GM19025 (cell line): ENCODE measurements at regions not wholly inside any gene's neighbourhood (a gene's known extent, or its start where the extent isn't known, plus 50 kb on each side); places are given as distances from the start of the nearest gene placed in this dataset.

Source experiments
- ATAC-seq: cut with Tn5 transposase; IDR thresholded peaks from one replicate; pipeline ENCODE4 v1.9.1; 2021; ENCODE audit warnings: mild to moderate bottlenecking, low read depth, moderate library complexity; ENCODE audit not compliant: unreplicated experiment

DNA sequence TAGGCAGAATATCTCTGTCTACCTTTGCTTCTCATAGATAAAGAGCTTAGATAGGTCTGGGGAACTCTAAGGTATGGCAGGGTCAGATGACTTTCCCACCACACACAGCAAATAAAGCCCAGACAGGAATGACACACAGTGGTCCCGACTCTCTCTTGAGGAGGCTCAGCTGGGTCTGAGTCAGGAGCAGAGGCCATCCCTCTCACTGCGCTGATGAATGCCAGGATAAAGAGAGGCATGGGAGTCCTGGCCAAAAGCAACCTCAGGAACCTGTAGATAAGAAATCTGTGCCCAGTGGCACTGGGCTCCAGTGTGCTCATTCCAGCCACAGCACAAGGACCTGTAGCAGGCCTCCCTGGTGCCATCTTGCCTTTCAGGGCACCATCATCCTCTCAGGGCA is 129.4 kb upstream of the PARP11 start:
- no peak for ATAC-seq

DNA sequence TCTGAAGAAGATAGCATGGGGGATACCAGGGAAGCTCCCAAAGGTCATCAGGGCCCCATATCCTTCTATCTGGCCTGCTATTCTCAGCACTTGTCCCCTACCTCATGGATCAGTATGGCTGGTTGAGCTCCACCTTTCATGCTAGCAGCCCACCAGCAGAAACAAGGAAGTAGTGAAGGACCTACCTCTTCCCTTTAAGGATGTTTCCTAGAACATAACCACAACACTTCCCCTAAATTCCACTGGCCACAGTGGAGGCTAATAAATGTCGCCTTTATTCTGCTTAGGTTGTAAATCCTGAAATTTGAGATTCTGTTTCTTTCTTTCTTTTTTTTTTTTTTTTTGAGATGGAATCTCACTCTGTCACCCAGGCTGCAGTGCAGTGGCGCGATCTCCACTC is 128.6 kb upstream of the PARP11 start:
- no peak for ATAC-seq

GRCh38 chr12:4001031-4001430 is 127.8 kb upstream of the PARP11 start:
- ATAC-seq = no peak

DNA sequence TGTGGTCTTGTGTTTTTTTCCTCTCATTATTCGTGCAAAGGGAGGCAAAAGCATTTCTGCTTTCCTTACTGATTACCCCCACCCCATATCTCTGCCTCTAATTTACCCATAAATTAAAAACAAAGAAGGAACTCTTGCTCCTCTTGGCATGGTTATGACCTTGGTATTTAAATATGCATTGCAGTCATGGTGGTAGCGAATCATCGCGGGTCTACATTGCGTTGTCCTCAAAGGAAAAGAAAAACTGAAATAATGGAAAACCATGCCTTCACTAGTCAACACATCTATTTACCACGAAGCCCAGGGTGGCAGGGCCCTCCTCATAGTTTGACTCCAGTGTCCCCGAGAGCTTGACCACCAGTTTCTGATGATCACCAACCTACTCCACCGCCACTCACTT is 126.7 kb upstream of the PARP11 start:
- no peak for ATAC-seq

GRCh38 chr12:3998968-3999792 is 126.0 kb upstream of the PARP11 start:
- no peak for ATAC-seq

DNA sequence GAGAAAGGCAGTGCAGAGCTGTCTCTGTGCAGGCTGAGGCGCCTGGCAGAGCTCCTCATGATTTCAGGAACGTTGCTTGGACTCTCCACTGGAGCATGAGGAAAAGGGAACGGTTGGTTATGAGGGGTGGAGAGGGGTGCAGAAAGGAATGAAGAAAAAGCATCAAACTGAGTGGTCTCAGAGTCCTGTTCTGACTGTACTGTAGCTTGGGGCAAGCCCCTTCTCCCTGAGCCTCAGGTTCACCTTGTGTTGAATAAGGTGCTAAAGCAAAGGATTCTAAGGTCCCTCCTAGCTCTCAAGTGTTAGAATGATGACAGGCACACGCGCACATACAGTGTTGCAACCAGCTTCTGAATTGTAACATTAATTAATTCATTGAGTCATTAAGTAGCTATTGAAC is 125.2 kb upstream of the PARP11 start:
- no peak for ATAC-seq

DNA sequence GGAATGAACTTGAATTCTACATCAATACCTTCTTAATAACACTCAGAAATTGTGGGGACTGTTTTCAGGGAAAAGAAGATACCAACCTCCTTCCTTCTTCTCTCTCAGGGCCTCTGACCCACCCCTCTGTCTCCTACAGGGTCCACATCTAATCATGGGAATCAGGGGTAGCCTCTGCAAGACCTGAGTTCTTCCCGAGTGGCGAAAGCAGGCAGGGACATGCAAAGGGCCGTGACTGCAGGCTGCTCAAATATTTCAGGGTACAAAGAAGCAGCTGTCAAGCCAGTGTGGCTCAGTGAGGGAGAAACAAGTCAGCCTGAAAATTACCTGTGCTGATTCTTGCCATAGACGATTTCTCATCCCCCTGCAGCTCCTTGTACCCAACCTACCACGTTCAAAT is 123.1 kb upstream of the PARP11 start:
- ATAC-seq = no peak

GRCh38 chr12:3995306-3995705 is 122.1 kb upstream of the PARP11 start:
- no peak for ATAC-seq

DNA sequence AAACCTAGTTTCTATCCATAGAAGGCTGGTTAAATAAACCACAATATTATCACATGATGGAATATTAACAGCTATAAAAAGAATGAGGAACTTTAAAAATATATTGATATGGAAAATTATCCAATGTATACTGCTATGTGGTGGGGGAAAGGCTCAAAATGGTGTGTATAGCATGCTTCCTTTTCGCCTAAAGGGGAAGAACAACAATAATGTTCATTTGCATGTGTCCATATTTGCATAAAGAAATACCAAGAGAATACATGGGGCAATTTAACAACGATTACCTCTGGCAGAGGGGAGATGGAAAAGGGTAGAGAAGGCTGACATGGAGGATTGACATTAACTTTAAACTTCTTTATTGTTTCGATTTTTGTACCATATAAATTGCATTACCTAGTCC is 121.3 kb upstream of the PARP11 start:
- no peak for ATAC-seq

- no peak for ATAC-seq
These were observed 119.7 kb upstream of the PARP11 start for GRCh38 chr12:3992945-3993344.

DNA sequence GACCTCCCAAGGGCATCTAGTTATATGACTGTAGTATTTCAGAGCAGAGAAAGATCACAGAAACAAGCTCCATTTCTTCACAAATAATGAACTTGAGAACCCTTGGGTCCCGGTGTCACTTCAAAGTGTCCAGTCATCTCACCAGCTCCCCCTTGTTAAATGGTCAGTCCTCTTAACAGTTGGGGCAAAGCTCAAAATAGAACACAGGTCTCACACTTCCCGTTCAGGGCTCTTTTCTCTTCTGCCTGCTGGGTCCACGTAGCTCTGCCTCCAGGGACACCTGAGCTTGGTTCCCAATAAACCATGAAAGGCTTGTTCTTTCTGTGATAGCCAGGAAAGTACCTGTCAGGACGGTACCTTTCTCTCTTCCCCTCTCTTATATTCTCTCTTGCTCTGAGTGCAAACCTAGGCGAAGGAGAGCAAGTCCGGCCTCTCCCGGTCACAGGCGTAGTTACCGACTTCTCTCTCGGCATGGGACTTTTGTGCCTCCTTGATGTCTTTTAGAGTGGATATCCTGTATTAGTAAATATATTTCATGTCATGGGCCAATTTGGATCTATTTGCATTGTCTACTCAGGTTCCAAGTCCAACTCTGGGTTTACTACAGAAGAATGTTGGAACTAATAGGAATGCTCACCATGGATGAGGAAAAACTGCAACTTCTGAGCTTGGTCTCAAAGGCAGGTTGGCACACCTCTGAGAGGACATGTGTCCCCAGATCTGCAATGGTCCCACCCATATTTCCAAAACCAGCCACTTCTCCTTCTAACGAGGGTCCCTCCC is 118.8 kb upstream of the PARP11 start:
- ATAC-seq = no peak

GRCh38 chr12:3990501-3991280 is 117.5 kb upstream of the PARP11 start:
- no peak for ATAC-seq

DNA sequence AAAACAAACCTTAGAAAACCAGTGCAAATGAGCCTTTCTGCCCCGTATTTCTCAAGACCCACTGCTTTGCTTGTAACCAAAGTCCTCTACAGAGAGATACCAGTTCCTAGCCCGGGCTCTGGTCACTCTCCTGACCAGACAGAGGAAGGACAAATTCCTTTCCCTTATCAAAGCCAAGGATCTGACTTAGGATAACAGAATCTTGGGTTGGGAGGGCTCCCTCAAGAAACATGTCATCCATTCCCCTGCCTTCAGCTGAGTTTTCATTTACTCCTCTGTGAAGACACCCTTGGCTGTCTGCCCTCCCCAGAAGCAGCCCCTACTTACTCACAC is 116.0 kb upstream of the PARP11 start:
- ATAC-seq = no peak

GRCh38 chr12:3988519-3989217 is 115.5 kb upstream of the PARP11 start:
- ATAC-seq = no peak

- ATAC-seq = no peak
These were observed 114.4 kb upstream of the PARP11 start for GRCh38 chr12:3987571-3987970.

DNA sequence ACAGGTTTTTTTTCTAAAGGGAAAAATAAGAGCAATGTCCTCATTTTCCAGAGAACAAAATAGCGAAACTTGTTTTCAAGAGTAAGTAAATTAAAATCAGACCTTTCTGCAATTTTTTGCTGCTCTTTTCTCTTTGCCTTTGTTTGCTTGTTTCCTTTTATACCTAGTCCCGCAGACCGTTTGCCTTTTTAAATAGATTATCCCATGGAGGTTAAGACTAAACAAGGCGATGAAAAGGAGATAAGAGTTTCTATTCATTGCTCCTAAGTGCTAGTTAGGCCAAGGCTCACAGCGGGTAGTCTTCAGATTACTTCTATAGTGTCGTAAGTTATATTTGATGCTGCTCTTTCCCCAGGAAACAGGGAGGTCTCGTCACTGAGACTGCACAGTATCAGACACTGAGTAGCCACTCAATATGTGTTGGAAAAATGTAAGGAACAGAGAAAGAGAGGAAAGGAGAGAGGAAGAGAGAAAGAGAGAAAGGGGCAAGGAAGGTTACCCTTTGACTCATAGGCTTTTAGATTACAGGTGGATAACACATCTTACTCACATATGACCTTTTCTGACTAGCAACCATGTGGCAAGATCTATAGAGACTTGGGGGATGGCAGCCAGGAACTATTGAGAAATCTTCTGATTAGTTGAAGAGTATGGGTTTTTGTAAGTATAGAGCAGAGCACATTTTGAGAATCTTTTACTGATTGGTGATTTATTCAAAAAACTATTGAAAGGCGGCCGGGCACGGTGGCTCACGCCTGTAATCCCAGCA is 107.5 kb upstream of the PARP11 start:
- ATAC-seq = no peak

DNA sequence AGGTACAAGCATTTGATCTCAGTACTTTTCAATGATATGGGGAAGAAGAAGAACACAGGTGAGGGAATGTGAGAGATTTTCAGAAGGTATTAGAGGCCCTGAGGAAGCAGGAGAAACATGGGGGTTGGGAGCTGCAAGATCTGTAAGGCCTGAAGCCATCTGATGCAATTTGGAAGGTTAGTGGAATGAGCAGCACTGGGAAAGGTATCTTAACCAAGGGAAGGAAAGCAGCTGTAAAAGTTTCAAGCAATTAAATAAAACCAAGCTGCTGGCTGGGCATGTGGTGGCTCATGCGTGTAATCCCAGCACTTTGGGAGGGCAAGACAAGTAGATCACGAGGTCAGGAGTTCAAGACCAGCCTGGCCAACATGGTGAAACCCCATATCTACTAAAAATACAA is 104.4 kb upstream of the PARP11 start:
- ATAC-seq = no peak

DNA sequence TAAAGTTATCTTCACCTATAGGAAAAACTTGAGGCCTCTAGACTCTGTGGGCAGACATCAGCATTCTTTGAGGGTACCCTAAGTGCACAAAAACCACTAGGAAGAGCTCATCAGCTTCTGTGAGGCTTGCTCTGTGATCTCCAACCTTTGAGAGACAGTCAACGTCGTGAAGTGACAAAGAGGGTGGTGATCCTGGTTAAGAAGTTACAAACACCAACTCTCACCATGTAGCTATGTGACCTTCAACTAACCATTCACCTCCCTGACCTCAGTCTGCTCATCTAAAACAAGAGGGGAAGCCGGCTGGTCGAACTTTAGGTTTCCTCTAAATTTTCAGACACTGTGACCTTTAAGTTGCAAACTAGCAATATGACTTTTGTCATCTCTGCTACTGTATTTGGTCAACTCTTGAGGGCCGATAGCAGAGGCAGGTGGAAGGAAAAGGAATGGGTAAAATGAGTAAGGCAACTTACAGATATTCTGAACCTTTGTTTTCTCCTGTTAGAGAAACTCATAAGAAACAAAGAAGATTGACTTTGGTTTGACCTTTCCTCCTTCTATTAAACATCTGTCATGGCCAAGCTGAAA is 103.2 kb upstream of the PARP11 start:
- ATAC-seq = no peak

DNA sequence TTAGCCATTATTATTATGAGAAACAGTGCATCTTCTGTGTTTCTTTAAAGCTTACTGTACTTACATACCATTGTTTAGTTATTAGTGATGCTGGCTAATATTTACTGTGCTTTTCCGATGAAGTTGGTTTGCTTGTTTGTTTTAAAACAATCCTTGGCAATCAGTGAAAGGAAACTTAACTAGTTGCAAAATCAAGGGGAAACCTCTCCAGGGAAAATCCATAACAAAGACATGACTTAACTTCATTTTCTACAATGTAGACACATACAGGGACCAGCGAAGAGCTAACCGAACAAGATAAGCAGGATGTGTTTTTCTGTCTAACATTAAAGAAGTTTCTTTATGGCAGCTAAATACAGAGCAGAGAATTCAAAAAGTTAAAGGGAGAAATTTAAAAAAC is 102.5 kb upstream of the PARP11 start:
- no peak for ATAC-seq

GRCh38 chr12:3974883-3975282 is 101.7 kb upstream of the PARP11 start:
- ATAC-seq = no peak
